ENCODE measurements at regions not wholly inside any gene's neighbourhood (a gene's known extent, or its start where the extent isn't known, plus 50 kb on each side); places are given as distances from the start of the nearest gene placed in this dataset.

GRCh38 chr19:29375429-29376119, 150.2 kb upstream of the VSTM2B start:
- no peak for TF ChIP-seq CTCF (IDR thresholded peaks at IDR 0.05; ENCODE audit: low read length, missing control alignments)
- no peak overlapping the region for H3K4me3 ChIP-seq (replicated peaks; ENCODE audit: low read depth, low read length)
- no peak for DNase-seq (ENCODE audit: low read depth)

GRCh38 chr19:29376855-29377354, 148.9 kb upstream of the VSTM2B start:
- no peak overlapping the region for H3K4me3 ChIP-seq (replicated peaks; ENCODE audit: low read depth, low read length)
- no peak for DNase-seq (ENCODE audit: low read depth)
- TF ChIP-seq CTCF (IDR thresholded peaks at IDR 0.05; ENCODE audit: low read length, missing control alignments), result no peak

GRCh38 chr19:29378126-29378525, 147.7 kb upstream of the VSTM2B start:
- H3K4me3 ChIP-seq (replicated peaks; ENCODE audit: low read depth, low read length), result no peak overlapping the region
- DNase-seq (ENCODE audit: low read depth), result no peak
- TF ChIP-seq CTCF (IDR thresholded peaks at IDR 0.05; ENCODE audit: low read length, missing control alignments), result no peak

GRCh38 chr19:29378543-29379080, 147.2 kb upstream of the VSTM2B start:
- no peak for DNase-seq (ENCODE audit: low read depth)
- H3K4me3 ChIP-seq (replicated peaks; ENCODE audit: low read depth, low read length), result no peak overlapping the region
- TF ChIP-seq CTCF (IDR thresholded peaks at IDR 0.05; ENCODE audit: low read length, missing control alignments), result no peak

GRCh38 chr19:29379257-29380021, 146.4 kb upstream of the VSTM2B start:
- DNase-seq (ENCODE audit: low read depth), result no peak
- TF ChIP-seq CTCF (IDR thresholded peaks at IDR 0.05; ENCODE audit: low read length, missing control alignments), result no peak
- no peak overlapping the region for H3K4me3 ChIP-seq (replicated peaks; ENCODE audit: low read depth, low read length)

- DNase-seq (ENCODE audit: low read depth), result no peak
- H3K4me3 ChIP-seq (replicated peaks; ENCODE audit: low read depth, low read length), result no peak overlapping the region
- TF ChIP-seq CTCF (IDR thresholded peaks at IDR 0.05; ENCODE audit: low read length, missing control alignments), result no peak
Observed at GRCh38 chr19:29380581-29380980, 145.2 kb upstream of the VSTM2B start.

All from fibroblast of pulmonary artery (primary cell).